ENCODE measurements at regions not wholly inside any gene's neighbourhood (a gene's known extent, or its start where the extent isn't known, plus 50 kb on each side); places are given as distances from the start of the nearest gene placed in this dataset.
"Not testable (repeated sequence)": the region's sequence is repeated elsewhere in the genome, so short reads cannot be mapped to it uniquely, and the experiment has no call there.

DNA sequence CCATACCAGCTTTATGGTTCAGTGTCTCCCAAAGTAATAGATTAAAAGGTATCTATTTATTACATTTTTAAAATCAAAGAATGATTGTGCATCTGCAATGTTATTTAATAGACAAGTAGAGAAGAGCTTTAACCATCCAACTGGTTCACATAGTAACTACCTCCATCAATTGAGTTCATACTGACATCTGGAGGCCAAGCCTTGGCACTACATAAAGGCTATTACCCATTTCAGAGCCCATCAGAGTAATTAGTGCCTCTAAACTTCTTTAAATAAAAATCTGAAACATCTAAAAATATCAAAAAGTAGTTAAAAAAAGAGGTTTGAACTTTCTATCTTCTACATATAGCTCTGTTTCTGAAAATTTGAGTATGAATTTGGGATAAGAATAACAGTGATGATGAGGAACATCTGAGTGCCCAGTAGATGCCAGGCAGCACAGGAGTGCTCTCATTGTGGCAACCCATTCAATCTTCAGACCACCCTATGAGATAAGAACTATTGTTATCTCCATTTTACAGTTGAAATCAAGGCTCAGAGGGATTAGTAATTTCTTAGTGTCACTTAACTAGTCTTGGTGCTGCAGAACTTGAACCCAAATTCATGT lies 132.9 kb upstream of the DAAM1 start:
- H3K4me2 ChIP-seq (replicated peaks; ENCODE audit: low read depth, low read length, poor library complexity, severe bottlenecking): no peak overlapping the region
- H3K4me1 ChIP-seq (ENCODE audit: control insufficient read depth in 2 of 2, insufficient read depth in 2 of 2, low read length in 2 of 2): no peaks in the 10 kb centered on the region
- Mint-ChIP-seq H3K27me3 (peaks cover 13% of the 10 kb centered on the region), H3K27ac (no peak overlapping the region), H3K9me3 (ENCODE audit: insufficient read depth) (peaks cover 3% of the 10 kb centered on the region), H3K4me3 (no peak overlapping the region), H3K4me1 (no peaks in the 10 kb centered on the region)
- no peak overlapping the region for H2AFZ ChIP-seq (ENCODE audit: insufficient read depth, low read depth, low read length, poor library complexity, severe bottlenecking)
- no peak overlapping the region for H3K4me3 ChIP-seq (ENCODE audit: control extremely low read depth in 1 of 5, extremely low read depth in 1 of 5, insufficient read depth in 1 of 5, low read depth in 2 of 5, low read length in 4 of 5)
- H3K79me2 ChIP-seq (ENCODE audit: control insufficient read depth, insufficient read depth, low read length): no peaks in the 10 kb centered on the region
- H3K9me3 ChIP-seq (ENCODE audit: control extremely low read depth in 1 of 3, control insufficient read depth in 2 of 3, insufficient read depth in 1 of 3, low read length in 2 of 3): peaks cover 0 to 4% (median 3%) of the 10 kb centered on the region in 3 donors
- no peak overlapping the region for H3K9ac ChIP-seq (ENCODE audit: low read length)
- CTCF ChIA-PET: interaction anchor here (0.6 to 1.3 kb wide), 4 partner anchors 10 to 557 kb away, joined by 3 to 20 read pairs (median 4); no protein-coding TSS in a partner anchor
- peak; percentile 34 for DNase-seq
- POLR2A ChIA-PET: no interaction called here
- no peaks in the 10 kb centered on the region for H3K36me3 ChIP-seq (replicated peaks in 1 of 2; ENCODE audit: control extremely low read depth in 1 of 2, control insufficient read depth in 1 of 2, extremely low read depth in 1 of 2, insufficient read depth in 2 of 2, low read length in 1 of 2)
- no peak overlapping the region for H3K27ac ChIP-seq (ENCODE audit: low read length in 2 of 2)
- intact Hi-C loops (cut with micrococcal nuclease): no loop called here
- ATAC-seq (ENCODE audit: low read depth): no peak
- no peaks in the 10 kb centered on the region for H4K20me1 ChIP-seq (ENCODE audit: control insufficient read depth, insufficient read depth, low read length, poor library complexity, severe bottlenecking)
- no peaks in the 10 kb centered on the region for H3K27me3 ChIP-seq (replicated peaks in 1 of 4; ENCODE audit: control extremely low read depth in 1 of 4, control insufficient read depth in 3 of 4, insufficient read depth in 4 of 4, low read length in 3 of 4)
- TF ChIP-seq EZH2 (IDR thresholded peaks at IDR 0.05; ENCODE audit: borderline replicate concordance, insufficient read depth, low read depth, low read length, poor library complexity, severe bottlenecking): no peak
- TF ChIP-seq, protein P1, sequence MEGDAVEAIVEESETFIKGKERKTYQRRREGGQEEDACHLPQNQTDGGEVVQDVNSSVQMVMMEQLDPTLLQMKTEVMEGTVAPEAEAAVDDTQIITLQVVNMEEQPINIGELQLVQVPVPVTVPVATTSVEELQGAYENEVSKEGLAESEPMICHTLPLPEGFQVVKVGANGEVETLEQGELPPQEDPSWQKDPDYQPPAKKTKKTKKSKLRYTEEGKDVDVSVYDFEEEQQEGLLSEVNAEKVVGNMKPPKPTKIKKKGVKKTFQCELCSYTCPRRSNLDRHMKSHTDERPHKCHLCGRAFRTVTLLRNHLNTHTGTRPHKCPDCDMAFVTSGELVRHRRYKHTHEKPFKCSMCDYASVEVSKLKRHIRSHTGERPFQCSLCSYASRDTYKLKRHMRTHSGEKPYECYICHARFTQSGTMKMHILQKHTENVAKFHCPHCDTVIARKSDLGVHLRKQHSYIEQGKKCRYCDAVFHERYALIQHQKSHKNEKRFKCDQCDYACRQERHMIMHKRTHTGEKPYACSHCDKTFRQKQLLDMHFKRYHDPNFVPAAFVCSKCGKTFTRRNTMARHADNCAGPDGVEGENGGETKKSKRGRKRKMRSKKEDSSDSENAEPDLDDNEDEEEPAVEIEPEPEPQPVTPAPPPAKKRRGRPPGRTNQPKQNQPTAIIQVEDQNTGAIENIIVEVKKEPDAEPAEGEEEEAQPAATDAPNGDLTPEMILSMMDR (IDR thresholded peaks at IDR 0.05): peak; percentile 57

DNA sequence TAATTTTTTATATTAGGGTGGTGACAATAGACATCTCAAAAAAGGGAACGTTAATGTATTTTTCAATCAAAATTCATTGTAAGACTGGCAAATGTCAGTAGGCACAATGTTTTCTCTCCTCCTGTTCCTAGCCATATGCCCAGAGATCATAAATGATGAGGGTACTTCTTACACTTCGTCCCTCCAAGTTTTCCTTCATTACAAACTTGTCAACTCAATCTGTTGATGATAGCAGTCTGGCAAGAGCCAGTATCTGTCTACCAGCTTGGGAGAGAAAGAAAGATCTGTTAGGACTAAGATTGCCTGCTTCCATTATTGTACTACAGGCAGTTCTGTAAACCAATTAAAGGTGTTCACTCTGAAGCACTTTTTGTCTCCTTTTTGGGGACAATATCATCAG lies 130.9 kb upstream of the DAAM1 start:
- TF ChIP-seq EZH2 (IDR thresholded peaks at IDR 0.05; ENCODE audit: borderline replicate concordance, insufficient read depth, low read depth, low read length, poor library complexity, severe bottlenecking): no peak
- TF ChIP-seq, protein P1 (IDR thresholded peaks at IDR 0.05): no peak
- H3K27ac Mint-ChIP-seq: no peak overlapping the region
- Histone ChIP-seq H3K4me2 (replicated peaks; ENCODE audit: low read depth, low read length, poor library complexity, severe bottlenecking) (no peak overlapping the region), H4K20me1 (ENCODE audit: control insufficient read depth, insufficient read depth, low read length, poor library complexity, severe bottlenecking) (no peaks in the 10 kb centered on the region), H3K36me3 (replicated peaks in 1 of 2; ENCODE audit: control extremely low read depth in 1 of 2, control insufficient read depth in 1 of 2, extremely low read depth in 1 of 2, insufficient read depth in 2 of 2, low read length in 1 of 2) (no peaks in the 10 kb centered on the region), H3K27me3 (replicated peaks in 1 of 4; ENCODE audit: control extremely low read depth in 1 of 4, control insufficient read depth in 3 of 4, insufficient read depth in 4 of 4, low read length in 3 of 4) (no peaks in the 10 kb centered on the region), H3K9ac (ENCODE audit: low read length) (no peak overlapping the region), H2AFZ (ENCODE audit: insufficient read depth, low read depth, low read length, poor library complexity, severe bottlenecking) (no peak overlapping the region), H3K27ac (ENCODE audit: low read length in 2 of 2) (no peak overlapping the region), H3K4me3 (ENCODE audit: control extremely low read depth in 1 of 5, extremely low read depth in 1 of 5, insufficient read depth in 1 of 5, low read depth in 2 of 5, low read length in 4 of 5) (no peak overlapping the region), H3K9me3 (ENCODE audit: control extremely low read depth in 1 of 3, control insufficient read depth in 2 of 3, insufficient read depth in 1 of 3, low read length in 2 of 3) (no peaks in the 10 kb centered on the region), H3K79me2 (ENCODE audit: control insufficient read depth, insufficient read depth, low read length) (no peaks in the 10 kb centered on the region), H3K4me1 (ENCODE audit: control insufficient read depth in 2 of 2, insufficient read depth in 2 of 2, low read length in 2 of 2) (no peaks in the 10 kb centered on the region)
- no peak overlapping the region for H3K4me3 Mint-ChIP-seq
- ChIA-PET CTCF (interaction anchor here (1.0 kb wide), 1 partner anchor 555 kb away, joined by 3 read pairs; no protein-coding TSS in a partner anchor), POLR2A (no interaction called here)
- WGBS (ENCODE audit: insufficient coverage): no CpG with 5 or more reads among the region's 2 CpGs
- H3K9me3 Mint-ChIP-seq (ENCODE audit: insufficient read depth): no peaks in the 10 kb centered on the region
- intact Hi-C loops (cut with micrococcal nuclease): no loop called here
- no peak for DNase-seq
- no peak for ATAC-seq (ENCODE audit: low read depth)
- H3K27me3 Mint-ChIP-seq: peaks cover 3% of the 10 kb centered on the region
- no peaks in the 10 kb centered on the region for H3K4me1 Mint-ChIP-seq

DNA sequence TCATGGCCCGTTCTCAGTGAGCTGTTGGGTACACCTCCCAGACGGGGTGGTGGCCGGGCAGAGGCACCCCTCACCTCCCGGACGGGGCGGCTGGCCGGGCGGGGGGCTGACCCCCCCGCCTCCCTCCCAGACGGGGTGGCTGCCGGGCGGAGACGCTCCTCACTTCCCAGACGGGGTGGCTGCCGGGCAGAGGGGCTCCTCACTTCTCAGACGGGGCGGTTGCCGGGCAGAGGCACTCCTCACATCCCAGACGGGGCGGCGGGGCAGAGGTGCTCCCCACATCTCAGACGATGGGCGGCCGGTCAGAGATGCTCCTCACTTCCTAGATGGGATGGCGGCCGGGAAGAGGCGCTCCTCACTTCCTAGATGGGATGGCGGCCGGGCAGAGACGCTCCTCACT lies 129.7 kb upstream of the DAAM1 start:
- H3K9me3 Mint-ChIP-seq (ENCODE audit: insufficient read depth); H4K20me1 ChIP-seq (ENCODE audit: control insufficient read depth, insufficient read depth, low read length, poor library complexity, severe bottlenecking); H3K79me2 ChIP-seq (ENCODE audit: control insufficient read depth, insufficient read depth, low read length); H3K27me3 Mint-ChIP-seq; H3K4me3 Mint-ChIP-seq; H3K27ac Mint-ChIP-seq; H3K9me3 ChIP-seq (ENCODE audit: control extremely low read depth in 1 of 3, control insufficient read depth in 2 of 3, insufficient read depth in 1 of 3, low read length in 2 of 3); H3K36me3 ChIP-seq (replicated peaks in 1 of 2; ENCODE audit: control extremely low read depth in 1 of 2, control insufficient read depth in 1 of 2, extremely low read depth in 1 of 2, insufficient read depth in 2 of 2, low read length in 1 of 2); H3K4me1 ChIP-seq (ENCODE audit: control insufficient read depth in 2 of 2, insufficient read depth in 2 of 2, low read length in 2 of 2); intact Hi-C loops (cut with micrococcal nuclease); H2AFZ ChIP-seq (ENCODE audit: insufficient read depth, low read depth, low read length, poor library complexity, severe bottlenecking); H3K4me1 Mint-ChIP-seq; DNase-seq; POLR2A ChIA-PET; CTCF ChIA-PET; H3K9ac ChIP-seq (ENCODE audit: low read length); H3K4me2 ChIP-seq (replicated peaks; ENCODE audit: low read depth, low read length, poor library complexity, severe bottlenecking); H3K27ac ChIP-seq (ENCODE audit: low read length in 2 of 2); H3K27me3 ChIP-seq (replicated peaks in 1 of 4; ENCODE audit: control extremely low read depth in 1 of 4, control insufficient read depth in 3 of 4, insufficient read depth in 4 of 4, low read length in 3 of 4); H3K4me3 ChIP-seq (ENCODE audit: control extremely low read depth in 1 of 5, extremely low read depth in 1 of 5, insufficient read depth in 1 of 5, low read depth in 2 of 5, low read length in 4 of 5); ATAC-seq (ENCODE audit: low read depth): not testable (repeated sequence)
- WGBS (ENCODE audit: insufficient coverage): 100% methylated on average over 6 of the region's 30 CpGs

All from B cell (primary cell).